DMS53 (cell line): ENCODE measurements at regions not wholly inside any gene's neighbourhood (a gene's known extent, or its start where the extent isn't known, plus 50 kb on each side); places are given as distances from the start of the nearest gene placed in this dataset.

Experiments used
- DNase-seq: peaks from one replicate; lab custom pipeline; 2025; lab: John Stamatoyannopoulos, UW

GRCh38 chr4:58935332-58935731 is 1825.1 kb upstream of the IGFBP7 start:
- no peak for DNase-seq

- no peak for DNase-seq
These were observed 1826.3 kb upstream of the IGFBP7 start for GRCh38 chr4:58936436-58936835.

- DNase-seq, result no peak
These were observed 1830.0 kb upstream of the IGFBP7 start for GRCh38 chr4:58940167-58940566.

GRCh38 chr4:58941286-58941685 is 1831.1 kb upstream of the IGFBP7 start:
- no peak for DNase-seq

GRCh38 chr4:58953575-58953974 is 1843.4 kb upstream of the IGFBP7 start:
- DNase-seq, result no peak

- DNase-seq, result no peak
These were observed 1847.5 kb upstream of the IGFBP7 start for GRCh38 chr4:58957711-58958110.

- no peak for DNase-seq
These were observed 1851.1 kb upstream of the IGFBP7 start for GRCh38 chr4:58961283-58961682.

- DNase-seq, result no peak
These were observed 1851.7 kb upstream of the IGFBP7 start for GRCh38 chr4:58961925-58962324.

- DNase-seq, result no peak
These were observed 1852.2 kb upstream of the IGFBP7 start for GRCh38 chr4:58962424-58962823.

- no peak for DNase-seq
These were observed 1871.6 kb upstream of the IGFBP7 start for GRCh38 chr4:58981828-58982227.

GRCh38 chr4:58983887-58984286 is 1873.7 kb upstream of the IGFBP7 start:
- no peak for DNase-seq

- DNase-seq, result no peak
These were observed 1892.0 kb upstream of the IGFBP7 start for GRCh38 chr4:59002148-59002547.

GRCh38 chr4:59024257-59024656 is 1914.1 kb upstream of the IGFBP7 start:
- no peak for DNase-seq

GRCh38 chr4:59037812-59038211 is 1927.6 kb upstream of the IGFBP7 start:
- no peak for DNase-seq

GRCh38 chr4:59039046-59039445 is 1928.9 kb upstream of the IGFBP7 start:
- no peak for DNase-seq

GRCh38 chr4:59044286-59044900 is 1934.2 kb upstream of the IGFBP7 start:
- no peak for DNase-seq

- DNase-seq, result no peak
These were observed 1943.9 kb upstream of the IGFBP7 start for GRCh38 chr4:59054086-59054485.

- peak; percentile 89 for DNase-seq
These were observed 1947.6 kb upstream of the IGFBP7 start for GRCh38 chr4:59057804-59058203.

- peak; percentile 8 for DNase-seq
These were observed 1948.4 kb upstream of the IGFBP7 start for GRCh38 chr4:59058543-59058942.

GRCh38 chr4:59060002-59060846 is 1950.0 kb upstream of the IGFBP7 start:
- DNase-seq, result no peak

GRCh38 chr4:59060895-59061294 is 1950.7 kb upstream of the IGFBP7 start:
- no peak for DNase-seq

- DNase-seq, result no peak
These were observed 1953.0 kb upstream of the IGFBP7 start for GRCh38 chr4:59063015-59063720.
